ENCODE measurements at regions not wholly inside any gene's neighbourhood (a gene's known extent, or its start where the extent isn't known, plus 50 kb on each side); places are given as distances from the start of the nearest gene placed in this dataset.
"Not testable (repeated sequence)": the region's sequence is repeated elsewhere in the genome, so short reads cannot be mapped to it uniquely, and the experiment has no call there.

DNA sequence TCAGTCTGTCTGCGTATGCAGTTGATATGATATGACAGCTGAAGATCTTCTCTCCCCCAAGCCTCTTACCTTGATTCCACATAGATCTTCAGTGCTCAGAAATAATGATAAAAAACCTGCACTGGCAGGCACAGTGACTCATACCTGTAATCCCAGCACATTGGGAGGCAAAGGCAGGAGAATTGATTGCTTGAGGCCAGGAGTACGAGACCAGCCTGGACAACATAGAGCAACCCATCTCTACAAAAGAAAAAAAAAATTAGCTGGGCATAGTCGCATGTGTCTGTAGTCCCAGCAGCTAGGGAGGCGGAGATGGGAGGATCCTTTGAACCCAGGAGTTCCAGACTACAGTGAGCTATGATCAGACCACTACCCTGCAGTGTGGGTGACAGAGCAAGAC is 551.0 kb upstream of the MIR17HG start:
- no peak for DNase-seq (ENCODE audit: low spot score)

DNA sequence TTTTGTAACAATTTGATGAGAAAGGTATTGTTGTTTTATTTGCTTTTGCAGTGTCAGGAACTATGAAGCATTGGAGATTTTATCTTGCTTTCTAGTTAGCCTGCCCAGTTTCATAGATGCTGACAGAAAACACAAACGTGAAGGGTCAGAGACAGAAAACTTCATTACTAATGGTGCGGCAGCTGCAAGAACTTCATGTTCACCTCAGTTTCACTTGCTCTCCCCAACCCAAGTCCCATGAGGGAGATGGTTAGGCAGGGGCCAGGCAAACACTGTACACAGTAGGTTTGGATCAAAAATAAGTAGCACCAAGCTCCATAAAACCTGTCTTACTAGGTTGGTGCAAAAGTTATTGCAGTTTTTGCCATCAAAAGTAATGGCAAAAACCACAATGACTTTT is 550.2 kb upstream of the MIR17HG start:
- no peak for DNase-seq (ENCODE audit: low spot score)

DNA sequence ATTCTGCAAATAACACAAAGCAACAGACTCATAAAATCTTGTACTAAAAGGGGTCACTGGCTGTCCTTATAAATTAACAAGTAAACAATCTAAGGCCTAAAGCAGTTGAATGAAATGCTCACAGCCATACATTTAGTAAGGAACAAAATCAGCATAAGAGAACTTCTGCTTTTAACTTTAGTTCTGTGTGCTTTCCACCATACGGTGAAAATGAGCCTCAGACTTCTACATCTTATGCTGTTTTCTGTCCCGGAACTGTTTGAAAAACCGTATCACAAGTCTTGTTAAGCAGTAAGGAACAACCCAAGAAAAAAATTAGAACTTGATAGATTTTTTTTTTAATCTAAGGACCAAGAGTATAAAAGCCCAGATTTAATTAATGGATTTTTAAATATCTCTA is 549.1 kb upstream of the MIR17HG start:
- DNase-seq (ENCODE audit: low spot score): no peak

DNA sequence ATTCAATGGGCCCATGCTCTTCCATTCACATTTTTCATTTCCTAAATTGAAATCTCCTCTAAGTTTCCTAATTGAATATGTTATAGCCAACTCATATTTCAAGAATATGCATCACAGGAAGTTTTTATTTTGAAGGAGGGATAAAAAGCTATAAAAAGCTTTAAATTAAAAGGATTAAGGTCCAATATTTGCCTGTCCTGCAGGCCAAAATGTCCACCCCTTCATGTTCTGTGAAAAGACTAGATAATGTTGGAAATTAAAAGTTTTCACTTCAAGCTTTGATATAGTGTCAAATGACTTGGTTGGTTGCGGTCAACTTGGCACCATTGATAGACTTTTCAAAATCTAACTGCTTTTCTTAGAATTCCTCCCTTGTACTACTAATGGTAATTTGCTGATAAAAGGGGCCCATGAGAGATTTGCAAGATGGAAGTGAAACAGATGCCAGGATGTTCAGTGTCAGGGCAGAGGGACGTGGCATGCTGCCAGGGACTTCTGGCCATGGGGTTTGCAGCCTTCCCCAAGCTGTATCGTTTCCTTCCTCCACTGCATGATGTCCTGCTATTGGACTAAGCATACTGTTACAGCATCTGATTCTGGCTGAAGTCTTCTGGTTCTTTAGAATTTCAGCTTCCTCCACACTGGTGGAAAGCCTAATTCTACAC is 547.3 kb upstream of the MIR17HG start:
- DNase-seq (ENCODE audit: low spot score): peak; percentile 55

DNA sequence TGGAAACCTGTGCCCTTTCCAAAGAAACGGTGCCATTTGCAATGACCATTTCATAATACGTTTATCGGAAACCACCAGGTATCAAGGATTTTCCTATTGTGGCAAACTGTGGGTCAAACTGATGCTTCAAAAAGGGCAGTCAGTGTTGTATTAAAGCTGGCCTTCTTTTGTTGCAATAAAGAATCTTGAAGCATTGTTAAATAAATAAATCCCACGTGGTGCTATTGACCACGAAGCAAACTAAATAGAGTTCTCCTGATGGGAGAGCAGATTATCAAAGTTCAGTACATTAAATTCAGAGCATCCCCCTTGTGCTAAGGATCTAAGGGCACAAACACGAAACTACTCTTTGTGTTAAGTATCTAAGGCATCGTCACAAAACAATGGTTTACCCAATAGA is 545.9 kb upstream of the MIR17HG start:
- no peak for DNase-seq (ENCODE audit: low spot score)

DNA sequence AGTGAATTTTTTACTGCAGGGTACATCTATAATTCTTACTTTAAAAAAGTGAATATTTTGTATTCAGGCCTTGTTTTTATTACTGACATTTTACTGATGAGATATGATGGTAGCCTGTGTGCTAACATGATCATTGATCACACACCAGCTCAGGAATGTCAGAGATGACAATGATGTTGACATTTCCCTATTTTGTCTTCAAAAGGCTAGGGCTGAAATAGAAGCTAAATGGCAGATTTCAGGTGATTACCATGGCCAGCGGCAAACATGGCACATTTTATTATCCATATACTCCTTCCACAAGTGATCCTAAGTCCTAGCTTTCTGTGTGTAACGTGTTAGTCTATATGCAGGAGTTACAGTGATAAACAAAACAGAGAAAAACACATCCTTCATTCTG is 544.3 kb upstream of the MIR17HG start:
- DNase-seq (ENCODE audit: low spot score): no peak

DNA sequence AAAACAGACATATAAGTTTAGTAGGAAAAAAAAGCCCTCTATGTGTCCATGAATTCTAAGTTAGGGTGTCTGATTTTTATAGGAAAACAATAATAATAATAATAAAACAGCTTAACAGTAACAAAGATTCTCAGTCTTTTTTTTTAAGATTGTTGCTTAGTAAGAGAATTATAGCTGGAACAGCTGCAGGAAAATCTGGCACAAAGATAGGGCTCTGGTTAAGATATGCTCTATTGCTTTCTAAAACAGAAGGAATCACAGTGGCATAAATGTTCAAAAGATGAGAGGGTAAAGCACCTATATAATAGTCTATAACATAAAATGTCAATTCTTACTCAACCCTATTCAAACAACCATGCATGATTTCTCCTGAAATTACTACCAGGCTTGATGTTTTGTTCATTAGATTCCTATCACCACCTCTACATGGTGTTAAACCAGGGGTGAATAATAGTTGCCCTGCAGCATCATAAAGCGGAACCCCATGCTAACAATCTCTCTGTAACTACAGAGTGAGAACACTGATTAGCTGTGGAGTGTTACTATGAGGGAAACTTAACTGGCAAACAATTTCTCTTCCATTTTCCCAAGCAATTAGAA is 541.4 kb upstream of the MIR17HG start:
- DNase-seq (ENCODE audit: low spot score): no peak

DNA sequence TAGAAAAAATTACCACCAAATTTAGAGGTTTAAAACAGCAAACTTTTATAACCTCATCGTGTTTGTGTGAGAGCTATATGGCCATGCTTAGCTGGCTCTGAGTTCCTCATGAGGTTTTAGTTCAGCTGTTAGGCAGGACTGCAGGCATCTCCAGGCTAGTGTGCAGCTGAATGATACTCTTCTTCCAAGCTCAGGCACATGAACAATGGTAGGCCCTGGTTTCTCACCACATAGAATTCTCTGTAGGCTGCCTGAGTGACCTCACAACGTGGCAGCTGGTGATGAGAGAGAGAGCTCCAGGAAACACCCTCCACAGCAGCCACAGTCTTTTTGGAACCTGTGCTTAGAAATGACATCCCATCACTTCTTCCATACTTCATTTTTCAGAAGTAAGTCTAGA is 540.6 kb upstream of the MIR17HG start:
- DNase-seq (ENCODE audit: low spot score): no peak

DNA sequence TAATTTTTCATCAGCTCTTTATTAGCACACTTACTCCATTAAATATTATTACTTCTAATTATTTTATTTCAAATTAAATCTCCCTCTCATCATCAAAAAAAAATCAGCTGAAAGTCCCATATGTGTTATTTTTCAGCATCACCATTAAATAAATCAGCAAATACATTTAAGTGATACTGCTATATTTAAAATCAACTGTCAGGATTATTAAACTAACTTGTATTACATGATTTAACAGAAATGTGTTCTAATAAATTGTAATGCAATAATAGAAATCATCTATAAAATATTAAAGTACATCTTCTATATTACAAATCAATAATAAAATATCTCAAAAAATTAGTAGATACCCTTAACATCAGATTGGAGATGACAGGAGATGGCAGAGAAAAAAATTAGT is 538.6 kb upstream of the MIR17HG start:
- no peak for DNase-seq (ENCODE audit: low spot score)

DNA sequence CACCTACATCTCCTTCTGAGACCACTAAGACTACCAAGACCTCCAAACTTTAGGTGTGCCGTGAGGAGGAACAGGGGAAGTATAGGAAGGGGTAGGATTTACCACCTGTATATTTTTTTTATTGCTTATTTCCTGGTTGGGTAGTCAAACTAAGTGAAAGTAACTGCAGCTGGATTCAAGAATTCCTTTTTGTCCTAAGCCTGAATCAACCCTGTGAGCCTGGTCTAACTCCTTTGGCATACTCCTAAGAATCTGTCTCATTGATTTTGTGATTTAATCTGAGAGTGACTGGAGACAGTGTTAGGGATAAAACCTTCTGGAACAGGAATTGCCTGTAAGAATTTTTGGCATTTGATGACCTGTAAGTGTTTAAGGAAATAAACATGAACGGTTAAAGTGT is 523.5 kb upstream of the MIR17HG start:
- no peak for DNase-seq (ENCODE audit: low spot score)

DNA sequence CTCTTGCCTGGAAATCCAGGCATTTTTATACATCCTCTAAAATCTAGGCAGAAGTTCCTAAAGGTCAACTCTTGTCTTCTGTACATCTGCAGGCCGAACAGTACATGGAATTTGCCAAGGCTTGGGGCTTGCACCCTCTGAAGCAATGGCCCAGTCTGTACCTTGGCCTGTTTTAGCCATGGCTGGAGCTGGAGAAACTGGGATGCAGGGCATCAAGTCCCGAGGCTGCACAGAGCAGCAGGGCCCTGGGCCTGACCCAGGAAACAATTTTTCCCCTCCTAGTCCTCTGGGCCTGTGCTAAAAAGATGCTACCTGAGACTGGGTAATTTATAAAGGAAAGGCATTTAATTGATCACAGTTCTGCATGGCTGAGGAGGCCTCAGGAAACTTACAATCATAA is 520.8 kb upstream of the MIR17HG start:
- no peak for DNase-seq (ENCODE audit: low spot score)

DNA sequence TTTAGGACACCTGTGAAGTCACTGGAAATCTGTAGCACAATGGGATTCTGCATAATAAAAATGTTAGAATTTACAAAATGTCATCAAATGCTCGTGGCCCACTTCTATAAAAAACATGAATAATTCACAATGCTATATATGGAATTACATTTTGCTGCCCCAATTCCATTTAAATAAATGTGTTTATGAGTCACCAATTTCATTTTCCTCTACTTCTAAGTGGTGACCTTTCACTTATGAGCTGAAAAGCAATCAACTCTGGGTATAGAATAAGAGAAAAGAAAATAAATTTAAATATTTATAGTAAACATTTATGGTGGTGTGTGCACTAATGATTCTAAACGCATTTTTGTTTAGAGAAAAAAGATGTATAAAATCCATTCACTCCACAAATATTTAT is 516.7 kb upstream of the MIR17HG start:
- no peak for DNase-seq (ENCODE audit: low spot score)

DNA sequence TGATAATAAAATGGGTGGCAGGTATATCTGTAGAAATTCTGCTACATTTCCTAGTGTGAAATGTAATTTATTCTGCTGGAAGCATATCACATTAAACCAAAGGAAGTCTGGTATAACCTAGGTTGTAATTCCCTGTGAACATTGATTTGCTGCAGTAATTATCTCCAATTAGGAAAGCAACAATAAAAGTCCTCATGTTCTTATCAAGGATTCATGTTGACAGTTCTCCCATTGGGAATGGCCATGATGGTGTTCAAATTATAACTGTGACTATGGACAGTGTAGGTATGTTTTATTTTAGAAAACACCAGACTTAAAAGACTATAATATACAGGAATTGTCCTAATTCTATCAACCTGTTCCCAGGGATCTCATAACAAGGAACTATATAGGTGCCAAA is 513.5 kb upstream of the MIR17HG start:
- no peak for DNase-seq (ENCODE audit: low spot score)

DNA sequence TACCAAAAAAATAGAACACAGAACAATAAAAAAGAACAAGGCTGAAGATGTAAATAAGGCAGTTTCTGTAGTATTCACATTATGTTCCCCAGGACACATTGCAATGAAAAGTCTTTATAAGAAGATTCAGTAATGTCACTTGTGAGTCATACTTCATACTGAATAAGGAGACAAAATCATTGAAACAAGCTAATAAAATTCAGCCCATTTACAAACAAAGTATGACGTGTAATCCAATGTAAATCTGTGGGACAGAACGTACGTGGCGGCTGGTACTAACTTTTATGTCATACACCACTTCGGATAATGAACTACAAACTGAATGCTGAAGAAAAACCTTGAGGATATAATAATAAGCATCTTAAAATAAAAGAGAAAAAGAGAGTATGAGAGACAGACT is 512.8 kb upstream of the MIR17HG start:
- DNase-seq (ENCODE audit: low spot score): no peak

DNA sequence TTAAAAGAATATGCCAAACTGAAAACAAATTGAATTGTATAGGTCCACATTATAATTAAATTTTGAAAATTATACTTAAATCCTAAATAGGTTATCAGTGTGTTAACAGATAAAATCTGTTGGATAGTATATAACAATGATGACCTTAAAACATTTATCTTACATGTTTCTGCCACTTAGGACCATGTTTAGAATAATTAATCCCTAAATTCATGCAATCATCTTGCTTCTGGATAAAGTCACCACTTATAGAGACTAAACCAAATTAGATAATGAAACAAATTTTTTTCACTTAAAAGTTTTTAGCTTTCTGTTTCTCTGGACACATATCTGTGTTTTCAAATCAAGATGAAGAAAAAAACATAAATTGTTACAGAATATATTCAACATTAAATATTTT is 511.7 kb upstream of the MIR17HG start:
- DNase-seq (ENCODE audit: low spot score): no peak

DNA sequence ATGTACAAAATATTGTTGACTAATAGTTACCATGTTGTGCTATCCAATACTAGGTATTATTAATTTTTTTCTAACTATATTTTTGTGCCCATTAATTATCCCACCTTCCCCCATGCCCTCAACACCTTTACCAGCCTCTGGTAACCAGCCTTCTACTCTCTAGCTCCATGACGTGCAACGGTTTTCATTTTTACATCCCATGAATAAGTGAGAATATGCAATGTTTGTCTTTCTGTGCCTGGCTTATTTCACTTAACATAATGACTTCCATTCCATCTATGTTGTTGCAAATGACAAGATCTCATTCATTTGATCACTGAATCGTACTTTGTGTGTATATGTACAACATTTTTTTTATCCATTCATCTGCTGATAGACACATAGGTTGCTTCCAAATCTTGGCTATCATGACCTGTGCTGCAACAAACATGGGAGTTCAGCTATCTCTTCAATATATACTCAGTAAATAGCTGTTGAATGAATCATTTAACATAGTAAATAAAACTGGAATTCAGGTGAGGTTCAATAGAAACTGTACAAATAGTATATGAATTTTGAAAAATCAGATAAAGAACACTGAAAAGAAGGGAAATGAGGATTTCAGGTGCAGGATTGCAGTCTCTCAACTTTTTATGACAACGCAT is 509.0 kb upstream of the MIR17HG start:
- DNase-seq (ENCODE audit: low spot score): no peak

DNA sequence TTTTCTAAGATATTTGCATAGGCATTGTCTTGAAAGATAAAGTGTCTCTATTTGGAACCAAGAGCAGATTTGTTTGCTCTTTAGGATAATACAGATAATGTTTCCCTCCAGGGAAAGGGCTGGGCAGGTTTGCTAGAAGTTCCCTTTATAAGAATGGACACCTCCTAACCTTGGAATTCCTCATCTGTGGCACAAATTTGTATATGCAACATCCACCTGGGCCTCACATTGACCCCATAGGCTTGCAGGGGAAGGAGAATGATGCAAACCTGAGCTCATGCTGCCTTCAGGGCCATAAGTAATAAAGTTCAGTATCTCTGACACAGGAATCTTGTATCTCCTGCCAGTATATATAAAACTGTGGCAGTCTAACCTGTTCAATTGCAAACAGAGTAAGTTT is 508.4 kb upstream of the MIR17HG start:
- DNase-seq (ENCODE audit: low spot score): no peak

DNA sequence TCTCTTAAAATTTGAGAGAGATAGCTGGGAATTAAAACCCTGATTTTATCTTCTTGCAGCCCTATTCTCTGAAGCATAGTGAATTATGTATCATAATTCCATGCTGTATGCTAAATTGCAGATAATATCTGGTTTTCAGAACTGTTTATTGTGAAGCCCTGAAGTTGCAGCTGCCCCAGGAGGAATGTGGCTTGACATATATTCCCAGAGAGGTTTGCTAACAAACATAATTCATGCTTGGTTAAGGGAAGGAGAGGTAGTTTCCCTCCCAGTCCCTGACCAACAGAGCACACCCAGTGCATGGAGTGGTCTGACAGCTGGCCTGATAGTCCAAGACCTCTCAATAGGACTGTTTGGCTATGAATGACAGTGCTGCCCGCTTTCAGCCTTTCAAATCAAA is 500.6 kb upstream of the MIR17HG start:
- no peak for DNase-seq (ENCODE audit: low spot score)

DNA sequence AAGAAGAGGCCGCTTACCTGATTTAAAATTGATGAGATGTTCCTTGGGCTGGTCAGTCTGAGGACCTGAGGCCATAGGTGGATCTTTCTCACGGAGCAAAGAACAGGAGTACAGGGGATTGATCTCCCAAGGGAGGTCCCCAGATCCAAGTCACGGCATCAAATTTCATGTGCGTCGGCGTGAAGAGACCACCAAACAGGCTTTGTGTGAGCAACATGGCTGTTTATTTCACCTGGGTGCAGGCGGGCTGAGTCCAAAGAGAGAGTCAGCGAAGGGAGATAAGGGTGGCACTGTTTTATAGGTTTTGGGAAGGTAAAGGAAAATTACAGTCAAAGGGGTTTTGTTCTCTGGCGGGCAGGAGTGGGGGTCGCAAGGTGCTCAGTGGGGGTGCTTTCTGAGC is 493.8 kb upstream of the MIR17HG start:
- not testable (repeated sequence) for DNase-seq (ENCODE audit: low spot score)

DNA sequence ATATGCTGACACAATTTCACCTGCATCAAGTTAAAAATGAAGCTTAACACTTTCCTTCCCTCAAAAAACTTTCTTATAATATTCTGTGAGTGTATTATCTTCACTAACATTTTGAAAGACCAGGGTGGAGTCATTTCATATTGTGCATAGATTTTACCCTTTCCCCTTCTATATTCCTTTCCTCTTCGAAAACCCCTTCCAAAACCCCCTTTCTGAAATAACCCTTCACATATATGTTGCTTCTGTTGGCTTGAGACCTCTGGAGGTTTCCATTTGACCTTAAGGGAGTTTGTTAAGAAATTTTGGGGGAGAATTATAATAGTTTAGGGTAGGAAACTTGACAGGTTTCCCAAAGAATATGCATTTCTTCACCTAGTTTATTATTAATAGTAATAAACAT is 489.6 kb upstream of the MIR17HG start:
- DNase-seq (ENCODE audit: low spot score): no peak

DNA sequence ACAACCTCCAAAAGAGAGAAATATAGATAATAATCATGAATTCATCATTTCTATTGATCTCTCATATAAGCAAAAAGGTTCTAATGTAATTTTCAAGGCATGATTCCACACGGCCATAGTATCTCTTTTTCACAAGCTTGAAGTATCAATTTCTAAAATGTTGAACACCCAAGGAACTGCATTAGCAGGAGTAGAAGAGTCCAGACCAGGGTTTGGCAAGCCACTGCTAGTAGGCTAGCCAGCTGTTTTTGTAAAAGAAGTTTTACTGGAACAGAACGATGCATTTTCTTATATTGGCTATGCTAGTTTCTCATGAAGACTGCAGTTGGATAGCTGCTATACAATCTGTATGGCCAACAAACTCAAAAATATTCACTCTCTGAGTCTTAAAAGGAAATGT is 481.5 kb upstream of the MIR17HG start:
- no peak for DNase-seq (ENCODE audit: low spot score)

DNA sequence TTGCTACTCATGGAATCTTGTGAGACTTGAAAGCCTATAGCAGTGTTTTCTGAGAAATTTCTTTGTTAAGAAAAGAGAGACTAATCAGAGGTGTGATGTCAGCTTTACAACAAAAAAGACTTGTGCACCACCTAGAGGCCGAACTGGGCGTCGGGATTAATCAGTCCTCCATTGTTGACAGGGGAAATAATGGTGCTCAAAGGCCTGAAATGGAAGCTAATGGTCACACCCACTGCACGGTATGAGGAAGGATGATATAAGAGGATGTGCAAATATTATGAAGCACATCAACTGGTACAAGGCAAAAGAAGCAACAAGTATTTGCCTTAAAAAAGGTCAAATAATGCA is 480.2 kb upstream of the MIR17HG start:
- DNase-seq (ENCODE audit: low spot score): peak; percentile 82

DNA sequence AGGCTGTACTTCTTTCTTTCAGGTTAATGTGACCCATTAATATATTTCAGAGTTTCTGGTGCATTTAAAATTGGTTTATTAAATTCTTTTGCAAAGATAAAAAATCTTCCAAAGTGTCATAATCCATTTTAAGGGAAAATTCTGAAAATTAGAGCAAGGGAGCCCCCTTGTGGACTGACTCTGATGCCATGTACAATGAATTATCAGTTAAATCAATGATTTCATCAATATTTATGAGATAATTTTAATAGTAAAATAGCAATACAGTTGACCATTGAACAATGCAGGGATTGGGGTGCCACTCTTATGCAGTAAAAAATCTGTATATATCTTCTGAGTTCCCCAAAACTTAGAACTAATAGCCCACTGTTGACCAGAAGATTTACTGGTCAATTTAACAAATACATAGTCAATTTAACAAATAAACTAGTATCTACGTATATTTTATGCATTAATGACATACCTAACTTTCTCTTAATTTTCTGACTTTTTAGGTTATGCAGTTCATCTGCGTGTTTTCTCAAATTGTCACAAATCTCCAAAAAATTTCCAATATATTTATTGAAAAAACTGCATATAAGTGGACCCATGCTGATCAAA is 479.1 kb upstream of the MIR17HG start:
- DNase-seq (ENCODE audit: low spot score): no peak

Data from mucosa of gallbladder (tissue), 1 donor.